ENCODE measurements at regions not wholly inside any gene's neighbourhood (a gene's known extent, or its start where the extent isn't known, plus 50 kb on each side); places are given as distances from the start of the nearest gene placed in this dataset.

DNA sequence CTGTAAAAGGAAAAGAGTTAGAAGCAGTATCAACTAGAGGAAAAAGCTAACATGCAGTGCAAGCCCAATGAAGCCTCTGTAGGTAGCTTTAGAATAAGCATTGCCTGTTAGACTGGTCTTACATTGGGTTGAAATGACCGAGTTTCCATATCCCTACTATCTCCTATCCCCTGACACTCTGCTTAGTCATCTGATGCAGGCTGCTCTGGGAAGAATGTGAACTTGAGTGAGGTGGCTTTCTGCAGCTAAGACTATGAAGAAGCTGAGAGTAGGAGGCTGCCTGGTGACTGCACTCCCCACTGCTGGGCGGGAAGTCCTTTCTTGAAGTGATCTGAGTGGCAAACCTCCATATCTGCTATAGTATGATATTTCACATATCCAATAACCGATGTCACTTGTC, 64.7 kb downstream of the OXSM start:
- ChIA-PET POLR2A (interaction anchor here (1.3 kb wide), 1 partner anchor 71 kb away, joined by 4 read pairs; the partner anchor contains the start of gene NGLY1), CTCF (interaction anchor here (1.2 to 10.4 kb wide), 7 partner anchors 9 to 858 kb away, joined by 3 to 179 read pairs (median 4); no protein-coding TSS in a partner anchor)
- TF ChIP-seq, protein P1, sequence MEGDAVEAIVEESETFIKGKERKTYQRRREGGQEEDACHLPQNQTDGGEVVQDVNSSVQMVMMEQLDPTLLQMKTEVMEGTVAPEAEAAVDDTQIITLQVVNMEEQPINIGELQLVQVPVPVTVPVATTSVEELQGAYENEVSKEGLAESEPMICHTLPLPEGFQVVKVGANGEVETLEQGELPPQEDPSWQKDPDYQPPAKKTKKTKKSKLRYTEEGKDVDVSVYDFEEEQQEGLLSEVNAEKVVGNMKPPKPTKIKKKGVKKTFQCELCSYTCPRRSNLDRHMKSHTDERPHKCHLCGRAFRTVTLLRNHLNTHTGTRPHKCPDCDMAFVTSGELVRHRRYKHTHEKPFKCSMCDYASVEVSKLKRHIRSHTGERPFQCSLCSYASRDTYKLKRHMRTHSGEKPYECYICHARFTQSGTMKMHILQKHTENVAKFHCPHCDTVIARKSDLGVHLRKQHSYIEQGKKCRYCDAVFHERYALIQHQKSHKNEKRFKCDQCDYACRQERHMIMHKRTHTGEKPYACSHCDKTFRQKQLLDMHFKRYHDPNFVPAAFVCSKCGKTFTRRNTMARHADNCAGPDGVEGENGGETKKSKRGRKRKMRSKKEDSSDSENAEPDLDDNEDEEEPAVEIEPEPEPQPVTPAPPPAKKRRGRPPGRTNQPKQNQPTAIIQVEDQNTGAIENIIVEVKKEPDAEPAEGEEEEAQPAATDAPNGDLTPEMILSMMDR (IDR thresholded peaks at IDR 0.05; ENCODE audit: insufficient read depth, low read length, missing control alignments), result no peak
- DNase-seq (ENCODE audit: low read depth, low spot score), result no peak
- no peak overlapping the region for H3K4me3 ChIP-seq (ENCODE audit: low read depth, low read length)

DNA sequence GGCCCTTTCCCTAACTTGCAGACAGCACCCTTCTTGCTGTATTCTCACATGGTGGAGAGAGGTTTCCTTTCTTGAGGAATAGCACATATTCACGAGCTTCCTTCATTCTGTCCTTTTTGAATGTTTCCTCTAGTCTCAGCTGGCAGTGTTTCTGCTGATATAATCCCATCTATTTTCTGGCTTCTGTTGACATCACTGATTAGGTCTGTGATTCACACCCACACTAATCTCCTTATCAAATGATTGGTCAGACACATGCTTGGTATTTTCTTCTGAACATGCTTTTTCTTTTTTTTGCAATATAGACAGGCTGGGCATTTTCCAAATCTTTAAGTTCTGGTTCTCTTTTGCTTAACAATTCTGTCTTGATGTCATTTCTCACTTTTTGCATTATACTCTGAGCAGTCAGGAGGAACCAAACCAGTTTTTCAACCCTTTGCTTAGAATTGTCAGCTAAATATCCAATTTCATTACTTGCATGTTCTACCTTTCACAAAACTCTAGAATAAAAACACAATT, 65.4 kb downstream of the OXSM start:
- TF ChIP-seq, protein P1 (IDR thresholded peaks at IDR 0.05; ENCODE audit: insufficient read depth, low read length, missing control alignments), result no peak
- H3K4me3 ChIP-seq (ENCODE audit: low read depth, low read length), result no peak overlapping the region
- no peak for DNase-seq (ENCODE audit: low read depth, low spot score)
- ChIA-PET CTCF (interaction anchor here (1.0 to 10.4 kb wide), 8 partner anchors 9 to 207 kb away, joined by 3 to 179 read pairs (median 4); no protein-coding TSS in a partner anchor), POLR2A (interaction anchor here (1.3 kb wide), 1 partner anchor 72 kb away, joined by 4 read pairs; the partner anchor contains the start of gene NGLY1)

DNA sequence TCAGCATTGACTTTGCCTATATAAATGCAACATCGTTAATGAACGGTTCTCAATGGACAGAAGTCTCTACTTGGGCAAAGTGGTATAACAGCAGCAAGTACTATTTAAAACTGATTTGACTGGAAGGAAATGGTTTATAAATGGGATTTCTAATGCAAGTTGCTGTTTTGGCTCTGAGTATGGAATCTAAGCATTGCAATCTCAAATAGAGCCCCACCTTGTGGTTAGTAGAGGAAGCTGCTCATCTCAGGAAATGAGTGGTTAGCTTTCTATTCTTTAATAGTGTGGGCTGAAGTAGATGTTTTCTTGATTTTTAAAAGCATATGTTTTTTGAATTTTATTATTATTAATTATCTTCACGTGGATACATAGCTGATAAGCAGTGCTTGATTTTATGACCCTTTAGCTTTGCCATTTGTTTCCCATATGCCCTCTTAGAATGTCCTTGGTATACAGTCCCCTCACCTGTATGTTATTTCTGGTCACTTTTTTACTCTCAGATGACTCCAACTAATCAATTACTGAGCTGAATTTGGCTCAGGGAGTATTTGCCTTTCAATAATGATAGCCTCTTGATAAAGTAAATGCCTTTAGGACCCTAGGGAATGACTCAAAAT, 67.1 kb downstream of the OXSM start:
- no peak overlapping the region for H3K4me3 ChIP-seq (ENCODE audit: low read depth, low read length)
- TF ChIP-seq, protein P1 (IDR thresholded peaks at IDR 0.05; ENCODE audit: insufficient read depth, low read length, missing control alignments), result peak; percentile 67
- POLR2A ChIA-PET, result no interaction called here
- CTCF ChIA-PET, result interaction anchor here (0.7 to 10.4 kb wide), 13 partner anchors 7 to 1083 kb away, joined by 3 to 179 read pairs (median 4); no protein-coding TSS in a partner anchor
- DNase-seq (ENCODE audit: low read depth, low spot score), result peak; percentile 19

DNA sequence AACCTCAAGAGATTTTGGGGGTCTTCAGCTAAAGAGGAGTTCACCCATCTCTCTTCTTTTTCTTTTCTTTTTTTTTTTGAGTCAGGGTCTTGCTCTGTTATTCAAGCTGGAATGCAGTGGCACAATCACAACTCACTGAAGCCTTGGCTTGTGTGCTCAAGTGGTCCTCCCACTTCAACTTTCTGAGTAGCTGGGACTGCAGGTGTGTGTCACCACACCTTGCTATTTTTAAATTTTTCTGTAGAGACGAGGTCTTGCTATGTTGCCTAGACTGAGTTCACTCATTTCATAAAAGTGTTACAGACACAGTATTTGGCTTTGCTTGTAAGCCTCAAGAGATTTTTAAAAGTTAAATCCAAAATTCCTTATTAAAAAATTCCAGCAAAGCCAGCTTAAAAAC, 71.7 kb downstream of the OXSM start:
- DNase-seq (ENCODE audit: low read depth, low spot score), result no peak
- H3K4me3 ChIP-seq (ENCODE audit: low read depth, low read length), result no peak overlapping the region
- CTCF ChIA-PET, result interaction anchor here (1.1 to 3.4 kb wide), 2 partner anchors 12 to 214 kb away, joined by 3 to 21 read pairs; no protein-coding TSS in a partner anchor
- POLR2A ChIA-PET, result no interaction called here
- TF ChIP-seq, protein P1 (IDR thresholded peaks at IDR 0.05; ENCODE audit: insufficient read depth, low read length, missing control alignments), result no peak

DNA sequence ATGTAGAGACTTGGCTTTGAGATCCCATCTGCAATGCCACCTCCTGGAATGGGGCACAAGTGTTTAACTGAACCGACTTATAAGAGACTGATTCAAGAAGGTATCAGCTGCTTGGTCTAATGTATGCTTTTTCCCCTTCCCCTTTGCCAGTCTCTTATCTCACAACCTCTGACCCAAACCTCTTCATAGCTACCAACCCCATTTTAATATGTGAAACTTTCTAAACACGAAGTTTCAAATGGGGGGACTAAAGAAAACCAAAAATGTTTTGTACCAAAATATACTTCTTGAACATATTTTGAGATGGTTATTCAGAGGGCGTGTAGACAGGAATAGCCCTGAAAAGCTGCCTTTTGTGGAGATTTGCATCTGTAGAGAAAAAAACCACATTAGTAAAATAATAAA, 73.1 kb downstream of the OXSM start:
- DNase-seq (ENCODE audit: low read depth, low spot score), result no peak

More for the DNA sequence above, 73.1 kb downstream of the OXSM start:
- ChIA-PET CTCF (interaction anchor here (3.1 kb wide), 1 partner anchor 8 kb away, joined by 26 read pairs; no protein-coding TSS in a partner anchor), POLR2A (no interaction called here)
- TF ChIP-seq, protein P1 (IDR thresholded peaks at IDR 0.05; ENCODE audit: insufficient read depth, low read length, missing control alignments), result no peak
- H3K4me3 ChIP-seq (ENCODE audit: low read depth, low read length), result no peak overlapping the region
